OCI-LY7 (cell line): ENCODE measurements at regions not wholly inside any gene's neighbourhood (a gene's known extent, or its start where the extent isn't known, plus 50 kb on each side); places are given as distances from the start of the nearest gene placed in this dataset.

Experiments used
- BruUV-seq: library from RNA; stranded (reverse); fragments of 400-500 nt; replicated peaks from 2 replicates; lab custom pipeline; 2021; lab: Mats Ljungman, UMichigan
- CTCF ChIA-PET: fragments of 300-600 bp; sonication (Branson Sonifier 250); formaldehyde crosslinking; loops from one replicate; lab custom pipeline; 2022; ENCODE audit warnings: antibody characterized with exemption; ENCODE audit not compliant: unreplicated experiment; lab: Charles Lee
- POLR2A ChIA-PET: fragments of 300-600 bp; sonication (Branson Sonifier 250); formaldehyde crosslinking; loops from one replicate; lab custom pipeline; 2022; ENCODE audit warnings: antibody characterized with exemption; lab: Charles Lee
- DNase-seq: peaks from one replicate; pipeline ENCODE4 v3.0.0-alpha.2; 2015; ENCODE audit warnings: low spot score
- H2AFZ ChIP-seq: fragments of 200-600 bp; sonication (generic), shearing (Covaris generic); 2 replicates; pipeline ENCODE4 v1.6.1; 2014; ENCODE audit warnings: mild to moderate bottlenecking, antibody characterized with exemption, low read length, moderate library complexity
- H3K27ac ChIP-seq: fragments of 200-600 bp; sonication (generic); 2 replicates; pipeline ENCODE4 v1.5.1; 2014; ENCODE audit warnings: mixed run types, low read depth, mild to moderate bottlenecking, moderate library complexity, low read length, inconsistent platforms; ENCODE audit not compliant: poor library complexity, severe bottlenecking
- H3K36me3 ChIP-seq: fragments of 200-600 bp; sonication (generic); 2 replicates; pipeline ENCODE4 v1.6.1; 2014; ENCODE audit warnings: mild to moderate bottlenecking, antibody characterized with exemption, low read length, moderate library complexity, mixed read lengths; ENCODE audit not compliant: insufficient read depth
- H3K4me1 ChIP-seq: fragments of 200-600 bp; sonication (generic); 2 replicates; pipeline ENCODE4 v1.5.1; 2014; ENCODE audit warnings: mild to moderate bottlenecking, low read length; ENCODE audit not compliant: insufficient read depth, poor library complexity, severe bottlenecking
- H3K4me2 ChIP-seq: fragments of 200-600 bp; sonication (generic); 2 replicates; pipeline ENCODE4 v1.6.1; 2014; ENCODE audit warnings: mild to moderate bottlenecking, low read length
- H3K4me3 ChIP-seq: fragments of 200-600 bp; sonication (generic); 2 replicates; pipeline ENCODE4 v1.5.1; 2014; ENCODE audit warnings: mild to moderate bottlenecking, low read depth, low read length; ENCODE audit not compliant: poor library complexity, severe bottlenecking
- H3K79me2 ChIP-seq: fragments of 200-600 bp; sonication (generic); 2 replicates; pipeline ENCODE4 v1.6.1; 2016; ENCODE audit warnings: low read depth, mild to moderate bottlenecking, low read length, moderate library complexity, mixed read lengths; ENCODE audit not compliant: insufficient read depth
- H3K9me2 ChIP-seq: fragments of 200-600 bp; sonication (generic); 2 replicates; pipeline ENCODE4 v1.6.1; 2016; ENCODE audit warnings: mild to moderate bottlenecking, low read length, mixed read lengths; ENCODE audit not compliant: insufficient read depth
- H3K9me3 ChIP-seq: fragments of 200-600 bp; sonication (generic); 2 replicates; pipeline ENCODE4 v1.6.1; 2014; ENCODE audit warnings: mild to moderate bottlenecking, mixed run types, low read length, mixed read lengths
- H4K20me1 ChIP-seq: fragments of 200-600 bp; sonication (generic); 2 replicates; pipeline ENCODE4 v1.6.1; 2014; ENCODE audit warnings: mild to moderate bottlenecking, antibody characterized with exemption, low read length, moderate library complexity, mixed read lengths; ENCODE audit not compliant: insufficient read depth
- EZH2phosphoT487 ChIP-seq: fragments of 200-600 bp; sonication (generic); IDR thresholded peaks from 2 replicates; pipeline ENCODE4 v1.6.1; 2018; ENCODE audit warnings: low read depth, borderline replicate concordance, mild to moderate bottlenecking, mixed run types, antibody characterized with exemption, low read length, moderate library complexity, mixed read lengths
- intact Hi-C: fragments of 100-400 bp; cut with micrococcal nuclease; formaldehyde crosslinking; loops from one replicate; pipeline ENCODE4 v1.10.0; 2022; ENCODE audit not compliant: unreplicated experiment
- TF ChIP-seq, protein P1 (sequence below): fragments of 200-600 bp; sonication (generic); conservative IDR thresholded peaks from 2 replicates; pipeline ENCODE4 v1.5.1; 2014; ENCODE audit warnings: mild to moderate bottlenecking, antibody characterized with exemption, low read length, moderate library complexity, mixed read lengths

DNA sequence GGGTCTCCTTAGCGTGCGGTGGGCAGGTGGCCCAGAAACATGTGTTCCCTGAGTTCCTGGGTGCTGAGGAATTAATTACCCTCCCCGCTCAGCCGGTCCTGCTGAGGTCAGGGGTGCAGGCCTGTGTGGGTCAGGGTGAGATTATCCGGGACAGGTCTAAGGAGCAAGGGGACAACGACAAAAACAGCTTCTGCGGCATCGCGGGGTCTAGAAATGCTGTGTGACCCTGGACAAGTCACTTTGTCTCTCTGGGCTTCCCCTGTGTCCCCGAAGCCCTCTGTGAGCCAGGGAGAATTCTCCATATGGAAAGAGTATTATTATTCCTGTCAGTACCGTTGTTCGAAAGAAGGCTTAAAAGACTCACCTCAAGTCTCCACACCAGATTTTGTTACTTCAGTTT is 186.1 kb downstream of the MN1 start:
- CTCF ChIA-PET: no interaction called here
- no peaks in the 10 kb centered on the region for H3K9me2 ChIP-seq

DNA sequence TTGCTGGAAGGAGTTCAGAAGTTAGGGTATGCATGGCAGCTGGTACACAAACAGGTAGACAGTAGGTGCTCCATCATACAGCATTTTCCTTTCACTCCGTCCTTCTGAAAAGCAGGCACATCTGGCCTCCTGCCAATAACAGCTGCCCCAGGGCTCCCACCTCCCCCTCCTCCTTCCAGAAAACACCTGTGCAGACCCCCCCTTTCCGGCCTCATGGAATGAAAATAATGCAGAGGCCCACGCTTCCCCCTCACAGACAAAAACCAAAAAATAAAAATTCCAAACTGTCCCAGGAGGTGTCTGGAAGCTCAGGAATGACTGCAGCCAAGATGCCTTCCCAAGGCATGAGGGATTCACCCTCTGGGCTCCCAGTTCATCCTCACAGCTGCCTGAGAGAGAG is 185.5 kb downstream of the MN1 start:
- TF ChIP-seq, protein P1, sequence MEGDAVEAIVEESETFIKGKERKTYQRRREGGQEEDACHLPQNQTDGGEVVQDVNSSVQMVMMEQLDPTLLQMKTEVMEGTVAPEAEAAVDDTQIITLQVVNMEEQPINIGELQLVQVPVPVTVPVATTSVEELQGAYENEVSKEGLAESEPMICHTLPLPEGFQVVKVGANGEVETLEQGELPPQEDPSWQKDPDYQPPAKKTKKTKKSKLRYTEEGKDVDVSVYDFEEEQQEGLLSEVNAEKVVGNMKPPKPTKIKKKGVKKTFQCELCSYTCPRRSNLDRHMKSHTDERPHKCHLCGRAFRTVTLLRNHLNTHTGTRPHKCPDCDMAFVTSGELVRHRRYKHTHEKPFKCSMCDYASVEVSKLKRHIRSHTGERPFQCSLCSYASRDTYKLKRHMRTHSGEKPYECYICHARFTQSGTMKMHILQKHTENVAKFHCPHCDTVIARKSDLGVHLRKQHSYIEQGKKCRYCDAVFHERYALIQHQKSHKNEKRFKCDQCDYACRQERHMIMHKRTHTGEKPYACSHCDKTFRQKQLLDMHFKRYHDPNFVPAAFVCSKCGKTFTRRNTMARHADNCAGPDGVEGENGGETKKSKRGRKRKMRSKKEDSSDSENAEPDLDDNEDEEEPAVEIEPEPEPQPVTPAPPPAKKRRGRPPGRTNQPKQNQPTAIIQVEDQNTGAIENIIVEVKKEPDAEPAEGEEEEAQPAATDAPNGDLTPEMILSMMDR: no peak
- no peak for TF ChIP-seq EZH2phosphoT487
- no peaks in the 10 kb centered on the region for H4K20me1 ChIP-seq
- intact Hi-C loops: no loop called here
- H3K4me1 ChIP-seq: no peaks in the 10 kb centered on the region
- no peak overlapping the region for H2AFZ ChIP-seq
- no peaks in the 10 kb centered on the region for H3K9me3 ChIP-seq
- no peak overlapping the region for H3K4me2 ChIP-seq
- CTCF ChIA-PET: no interaction called here
- H3K4me3 ChIP-seq: no peak overlapping the region
- no peaks in the 10 kb centered on the region for H3K9me2 ChIP-seq
- H3K27ac ChIP-seq: no peak overlapping the region
- H3K79me2 ChIP-seq: no peaks in the 10 kb centered on the region
- POLR2A ChIA-PET: no interaction called here
- BruUV-seq: no TSS peak
- no peak for DNase-seq
- no peaks in the 10 kb centered on the region for H3K36me3 ChIP-seq

More for the DNA sequence above, 186.1 kb downstream of the MN1 start:
- POLR2A ChIA-PET: no interaction called here
- Histone ChIP-seq H3K27ac (no peak overlapping the region), H2AFZ (no peak overlapping the region), H4K20me1 (no peaks in the 10 kb centered on the region), H3K4me3 (no peak overlapping the region), H3K36me3 (no peaks in the 10 kb centered on the region), H3K9me3 (no peaks in the 10 kb centered on the region), H3K79me2 (no peaks in the 10 kb centered on the region), H3K4me2 (no peak overlapping the region), H3K4me1 (no peaks in the 10 kb centered on the region)
- no peak for DNase-seq
- no peak for TF ChIP-seq EZH2phosphoT487
- TF ChIP-seq, protein P1: no peak
- intact Hi-C loops: no loop called here
- BruUV-seq: no TSS peak

DNA sequence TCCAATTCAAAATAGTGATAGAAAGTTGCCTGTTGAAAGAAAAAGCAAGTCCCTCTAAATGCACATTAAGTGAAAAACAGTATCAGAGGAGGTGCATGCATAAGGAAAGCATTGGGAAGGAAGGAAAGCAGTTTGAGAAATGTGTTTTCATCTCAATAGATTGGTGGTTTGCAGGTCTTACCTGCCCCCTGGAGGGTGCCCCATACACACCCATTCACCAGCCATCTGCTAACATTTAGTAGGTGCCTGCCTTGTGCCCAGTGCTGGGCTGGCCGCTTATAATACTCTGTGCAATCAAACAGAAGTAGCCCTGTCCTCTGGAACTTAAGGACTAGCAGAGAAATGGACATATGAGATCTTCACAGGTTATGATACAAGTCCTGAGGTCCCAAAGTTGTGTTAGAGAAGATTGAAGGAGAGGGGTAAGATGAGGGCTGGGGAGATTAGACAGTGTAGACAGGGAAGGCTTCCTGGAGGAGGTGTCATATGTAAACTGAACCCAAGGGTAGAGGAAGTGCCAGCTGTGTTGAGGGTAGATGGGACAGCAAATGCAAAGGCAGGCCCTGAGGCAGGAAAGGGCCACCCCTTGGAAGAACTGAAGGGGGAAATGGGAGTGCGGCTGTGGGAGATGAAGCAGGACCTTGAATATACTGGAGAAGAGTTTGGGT is 184.2 kb downstream of the MN1 start:
- POLR2A ChIA-PET: interaction anchor here (0.6 kb wide), 2 partner anchors 11 to 285 kb away, joined by 6 to 7 read pairs; no protein-coding TSS in a partner anchor
- H3K27ac ChIP-seq: no peak overlapping the region
- no peaks in the 10 kb centered on the region for H3K9me3 ChIP-seq
- no peak overlapping the region for H3K4me3 ChIP-seq
- no peaks in the 10 kb centered on the region for H3K79me2 ChIP-seq
- no peaks in the 10 kb centered on the region for H3K9me2 ChIP-seq
- no peak for DNase-seq
- no TSS peak for BruUV-seq
- H3K36me3 ChIP-seq: no peaks in the 10 kb centered on the region
- H3K4me2 ChIP-seq: no peak overlapping the region
- CTCF ChIA-PET: no interaction called here
- no peak overlapping the region for H2AFZ ChIP-seq
- H3K4me1 ChIP-seq: no peaks in the 10 kb centered on the region
- intact Hi-C loops: no loop called here
- no peaks in the 10 kb centered on the region for H4K20me1 ChIP-seq
- no peak for TF ChIP-seq EZH2phosphoT487
- TF ChIP-seq, protein P1: peak; percentile 60
